CD4-positive, alpha-beta T cell (primary cell): ENCODE measurements at regions not wholly inside any gene's neighbourhood (a gene's known extent, or its start where the extent isn't known, plus 50 kb on each side); places are given as distances from the start of the nearest gene placed in this dataset.

Source experiments
- ATAC-seq: fragments of 200-7000 bp; cut with Tn5 transposase; one replicate; pipeline ENCODE4 v1.10.0; 2022; ENCODE audit warnings: mild to moderate bottlenecking; ENCODE audit not compliant: poor library complexity
- CTCF ChIA-PET: fragments of 350-600 bp; sonication (Branson Sonifier 250); formaldehyde crosslinking; loops from one replicate; lab custom pipeline; 2021; ENCODE audit warnings: antibody characterized with exemption, inconsistent platforms; lab: Charles Lee
- POLR2A ChIA-PET: fragments of 350-600 bp; sonication (Branson Sonifier 250); formaldehyde crosslinking; loops from one replicate; lab custom pipeline; 2021; ENCODE audit warnings: antibody characterized with exemption, inconsistent platforms; lab: Charles Lee
- DNase-seq, 14 experiments: peaks; one replicate each; pipeline ENCODE4 v3.0.0-alpha.2; 2013 to 2020; ENCODE audit warnings: mixed read lengths in 2 of 14
- H3K27ac ChIP-seq, 2 donors: one replicate each; pipeline versions ENCODE4 v1.5.1 to v1.7.0; 2013; ENCODE audit warnings: low read length in 2 of 2, low read depth in 1 of 2, mild to moderate bottlenecking in 1 of 2
- H3K27me3 ChIP-seq, 2 experiments: 1 replicate in 1 of 2; 2 replicates in 1 of 2; pipeline versions ENCODE4 v1.6.1 to v1.7.0; 2013; ENCODE audit warnings: low read length in 2 of 2, control low read depth in 1 of 2, mild to moderate bottlenecking in 1 of 2, moderate library complexity in 1 of 2; ENCODE audit not compliant: insufficient read depth in 2 of 2, control insufficient read depth in 1 of 2
- H3K36me3 ChIP-seq: one replicate; pipeline ENCODE4 v1.6.1; 2013; ENCODE audit warnings: low read length, control low read depth; ENCODE audit not compliant: insufficient read depth
- H3K4me1 ChIP-seq: one replicate; pipeline ENCODE4 v1.6.1; 2013; ENCODE audit warnings: low read length, control low read depth; ENCODE audit not compliant: insufficient read depth
- H3K4me3 ChIP-seq: one replicate; pipeline ENCODE4 v1.5.1; 2013; ENCODE audit warnings: mild to moderate bottlenecking, low read length, moderate library complexity
- H3K9me3 ChIP-seq, 2 experiments: 1 replicate in 1 of 2; 2 replicates in 1 of 2; pipeline versions ENCODE4 v1.6.1 to v1.7.0; 2013; ENCODE audit warnings: low read length in 2 of 2, mild to moderate bottlenecking in 2 of 2, control low read depth in 1 of 2, moderate library complexity in 1 of 2; ENCODE audit not compliant: control insufficient read depth in 1 of 2, insufficient read depth in 1 of 2
- H3K27ac Mint-ChIP-seq: one replicate; pipeline ENCODE4 v1.8.0; 2020; ENCODE audit warnings: mixed read lengths
- H3K27me3 Mint-ChIP-seq: one replicate; pipeline ENCODE4 v1.8.0; 2021; ENCODE audit warnings: mixed read lengths
- H3K36me3 Mint-ChIP-seq: one replicate; pipeline ENCODE4 v1.8.0; 2021; ENCODE audit warnings: low read depth, mixed read lengths
- H3K4me1 Mint-ChIP-seq: one replicate; pipeline ENCODE4 v1.8.0; 2021; ENCODE audit warnings: low read depth, mixed read lengths
- H3K4me3 Mint-ChIP-seq: one replicate; pipeline ENCODE4 v1.8.0; 2020; ENCODE audit warnings: mild to moderate bottlenecking, mixed read lengths
- H3K9me3 Mint-ChIP-seq: one replicate; pipeline ENCODE4 v1.8.0; 2020; ENCODE audit warnings: mixed read lengths
- intact Hi-C, 2 experiments: fragments of 100-400 bp; cut with DNase I in 1 of 2; cut with micrococcal nuclease in 1 of 2; formaldehyde crosslinking; loops; one replicate each; pipeline versions ENCODE4 v1.15.1 to v1.9.0; 2023 to 2025; cut with DNase I, micrococcal nuclease
- TF ChIP-seq, protein P1 (sequence below): fragments of 200-600 bp; IDR thresholded peaks from one replicate; pipeline ENCODE4 v1.8.0; 2022; ENCODE audit warnings: antibody characterized with exemption, mild to moderate bottlenecking

GRCh38 chr13:96899946-96900345, 94.3 kb downstream of the OXGR1 start:
- H3K4me1 ChIP-seq, result no peaks in the 10 kb centered on the region
- Mint-ChIP-seq H3K27ac (no peak overlapping the region), H3K4me1 (no peaks in the 10 kb centered on the region), H3K27me3 (no peaks in the 10 kb centered on the region), H3K9me3 (no peaks in the 10 kb centered on the region), H3K4me3 (no peak overlapping the region), H3K36me3 (no peaks in the 10 kb centered on the region)
- ATAC-seq (no peak), DNase-seq (no peak)
- H3K27me3 ChIP-seq, result no peaks in the 10 kb centered on the region
- ChIA-PET CTCF (no interaction called here), POLR2A (no interaction called here)
- TF ChIP-seq, protein P1, sequence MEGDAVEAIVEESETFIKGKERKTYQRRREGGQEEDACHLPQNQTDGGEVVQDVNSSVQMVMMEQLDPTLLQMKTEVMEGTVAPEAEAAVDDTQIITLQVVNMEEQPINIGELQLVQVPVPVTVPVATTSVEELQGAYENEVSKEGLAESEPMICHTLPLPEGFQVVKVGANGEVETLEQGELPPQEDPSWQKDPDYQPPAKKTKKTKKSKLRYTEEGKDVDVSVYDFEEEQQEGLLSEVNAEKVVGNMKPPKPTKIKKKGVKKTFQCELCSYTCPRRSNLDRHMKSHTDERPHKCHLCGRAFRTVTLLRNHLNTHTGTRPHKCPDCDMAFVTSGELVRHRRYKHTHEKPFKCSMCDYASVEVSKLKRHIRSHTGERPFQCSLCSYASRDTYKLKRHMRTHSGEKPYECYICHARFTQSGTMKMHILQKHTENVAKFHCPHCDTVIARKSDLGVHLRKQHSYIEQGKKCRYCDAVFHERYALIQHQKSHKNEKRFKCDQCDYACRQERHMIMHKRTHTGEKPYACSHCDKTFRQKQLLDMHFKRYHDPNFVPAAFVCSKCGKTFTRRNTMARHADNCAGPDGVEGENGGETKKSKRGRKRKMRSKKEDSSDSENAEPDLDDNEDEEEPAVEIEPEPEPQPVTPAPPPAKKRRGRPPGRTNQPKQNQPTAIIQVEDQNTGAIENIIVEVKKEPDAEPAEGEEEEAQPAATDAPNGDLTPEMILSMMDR, result no peak
- intact Hi-C loops, result no loop called here
- no peaks in the 10 kb centered on the region for H3K36me3 ChIP-seq
- peaks cover 0 to 5% of the 10 kb centered on the region in 2 experiments for H3K9me3 ChIP-seq
- no peak overlapping the region for H3K27ac ChIP-seq
- no peak overlapping the region for H3K4me3 ChIP-seq

DNA sequence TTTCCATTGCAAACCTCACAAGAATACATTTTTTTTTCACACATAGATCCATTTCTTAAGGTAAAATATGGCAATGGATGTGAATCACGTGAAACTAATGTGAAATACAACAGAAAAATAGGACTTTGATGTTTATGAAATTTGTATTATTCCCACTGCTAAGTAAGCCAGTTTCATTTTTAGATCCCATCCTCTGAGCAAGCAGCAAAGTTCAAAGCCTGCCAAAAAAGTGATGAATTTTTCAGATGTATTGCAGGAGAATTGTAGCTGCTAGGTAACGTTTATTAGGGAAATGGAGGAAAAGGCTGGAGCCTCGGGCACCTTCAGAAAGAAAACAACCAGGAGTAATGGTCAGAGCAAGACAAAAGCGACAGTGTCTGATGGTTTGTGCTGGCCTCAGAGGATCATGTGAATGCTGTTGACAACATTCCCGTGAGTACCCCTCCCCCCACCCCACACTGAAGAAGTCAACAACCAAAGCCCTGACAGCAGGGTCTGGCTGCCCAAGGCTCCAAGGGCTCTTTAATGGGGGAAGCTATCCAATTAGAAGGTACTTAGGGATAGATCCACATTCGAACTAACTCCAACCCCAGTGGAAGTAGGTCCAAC, 95.5 kb downstream of the OXGR1 start:
- Mint-ChIP-seq H3K27me3 (peaks cover 5% of the 10 kb centered on the region), H3K4me1 (no peaks in the 10 kb centered on the region), H3K27ac (no peak overlapping the region), H3K9me3 (no peaks in the 10 kb centered on the region), H3K36me3 (no peaks in the 10 kb centered on the region), H3K4me3 (no peak overlapping the region)
- DNase-seq (no peak), ATAC-seq (no peak)
- Histone ChIP-seq H3K27me3 (no peaks in the 10 kb centered on the region), H3K9me3 (peaks cover 0 to 5% of the 10 kb centered on the region in 2 experiments), H3K4me1 (no peaks in the 10 kb centered on the region), H3K36me3 (no peaks in the 10 kb centered on the region), H3K27ac (no peak overlapping the region), H3K4me3 (no peak overlapping the region)
- POLR2A ChIA-PET, result no interaction called here
- TF ChIP-seq, protein P1, result no peak
- intact Hi-C loops, result no loop called here
- CTCF ChIA-PET, result no interaction called here

DNA sequence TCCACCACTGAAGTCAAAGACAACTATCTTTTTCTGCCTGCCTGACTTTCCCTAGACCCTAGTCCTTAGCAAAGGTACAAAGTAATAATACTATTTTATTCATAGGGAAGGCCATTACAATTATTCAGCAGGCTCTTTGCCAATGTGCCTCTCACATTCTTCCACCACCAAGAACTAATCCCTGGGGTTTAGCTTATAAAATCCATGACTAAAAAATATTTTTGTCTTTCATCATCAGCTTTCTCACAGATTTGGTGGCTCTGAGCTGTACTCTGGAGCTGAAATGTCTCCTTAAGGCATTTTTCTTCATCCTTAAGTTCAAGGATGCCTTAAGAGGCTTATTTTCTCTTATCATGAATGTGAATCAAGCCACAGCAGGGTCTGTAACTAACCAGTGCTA, 96.1 kb downstream of the OXGR1 start:
- Histone ChIP-seq H3K4me1 (no peaks in the 10 kb centered on the region), H3K4me3 (no peak overlapping the region), H3K9me3 (peaks cover 0 to 5% of the 10 kb centered on the region in 2 experiments), H3K27me3 (no peaks in the 10 kb centered on the region), H3K27ac (no peak overlapping the region), H3K36me3 (no peaks in the 10 kb centered on the region)
- Mint-ChIP-seq H3K9me3 (no peaks in the 10 kb centered on the region), H3K36me3 (no peaks in the 10 kb centered on the region), H3K27me3 (peaks cover 5% of the 10 kb centered on the region), H3K4me1 (no peaks in the 10 kb centered on the region), H3K4me3 (no peak overlapping the region), H3K27ac (no peak overlapping the region)
- POLR2A ChIA-PET, result no interaction called here
- ATAC-seq (no peak), DNase-seq (no peak)
- CTCF ChIA-PET, result no interaction called here
- TF ChIP-seq, protein P1, result no peak
- intact Hi-C loops, result no loop called here
